Vagina (tissue), 2 donors: ENCODE measurements at regions not wholly inside any gene's neighbourhood (a gene's known extent, or its start where the extent isn't known, plus 50 kb on each side); places are given as distances from the start of the nearest gene placed in this dataset.

Source experiments
- POLR2AphosphoS5 ChIP-seq, 2 donors: sonication (generic); formaldehyde crosslinking; IDR thresholded peaks; one replicate each; pipeline ENCODE4 v1.9.0; 2017; ENCODE audit warnings: antibody characterized with exemption in 2 of 2, mild to moderate bottlenecking in 2 of 2, low read depth in 1 of 2; ENCODE audit not compliant: insufficient read depth in 1 of 2
- TF ChIP-seq, protein P1 (sequence below), 3 experiments: fragments of 450-650 bp in 2 of 3; fragments of 200-600 bp in 1 of 3; sonication (generic) in 1 of 3; IDR thresholded peaks; one replicate each; pipeline ENCODE4 v1.5.1; 2017 to 2019; ENCODE audit warnings: antibody characterized with exemption in 3 of 3, mild to moderate bottlenecking in 2 of 3, moderate library complexity in 2 of 3

DNA sequence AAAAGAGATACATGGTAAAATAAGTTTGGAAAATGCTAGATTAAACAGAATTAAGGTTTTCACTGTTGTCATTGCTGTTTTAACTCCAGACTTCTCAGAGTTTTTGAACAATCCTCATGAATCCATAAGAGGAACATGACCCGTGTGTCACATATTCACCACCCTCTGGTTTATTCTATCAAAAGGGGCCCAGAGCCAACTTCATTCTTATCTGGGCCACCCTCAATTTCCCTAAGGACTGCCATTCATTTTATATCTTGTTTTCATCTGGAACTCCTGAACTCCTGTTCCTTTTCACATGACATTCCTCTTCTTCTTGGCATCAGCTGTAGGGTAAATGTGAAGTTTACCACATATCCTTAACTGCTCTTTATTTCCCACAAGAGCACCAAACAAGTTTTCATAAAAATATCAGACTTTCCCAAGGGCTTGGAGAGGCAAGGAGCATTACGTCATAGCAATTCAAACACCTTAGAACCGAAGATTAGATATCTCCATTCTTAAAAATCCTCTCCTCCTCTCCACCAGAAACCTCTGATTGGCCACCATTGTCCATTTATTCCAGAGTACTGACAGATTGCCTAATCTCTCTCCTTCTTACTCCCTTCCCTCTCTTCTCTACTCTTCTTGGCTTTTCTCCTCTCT, 225.2 kb downstream of the SEC23A start:
- no peak for TF ChIP-seq POLR2AphosphoS5 (IDR thresholded peaks at IDR 0.05; ENCODE audit: insufficient read depth in 1 of 2, low read depth in 1 of 2)
- TF ChIP-seq, protein P1, sequence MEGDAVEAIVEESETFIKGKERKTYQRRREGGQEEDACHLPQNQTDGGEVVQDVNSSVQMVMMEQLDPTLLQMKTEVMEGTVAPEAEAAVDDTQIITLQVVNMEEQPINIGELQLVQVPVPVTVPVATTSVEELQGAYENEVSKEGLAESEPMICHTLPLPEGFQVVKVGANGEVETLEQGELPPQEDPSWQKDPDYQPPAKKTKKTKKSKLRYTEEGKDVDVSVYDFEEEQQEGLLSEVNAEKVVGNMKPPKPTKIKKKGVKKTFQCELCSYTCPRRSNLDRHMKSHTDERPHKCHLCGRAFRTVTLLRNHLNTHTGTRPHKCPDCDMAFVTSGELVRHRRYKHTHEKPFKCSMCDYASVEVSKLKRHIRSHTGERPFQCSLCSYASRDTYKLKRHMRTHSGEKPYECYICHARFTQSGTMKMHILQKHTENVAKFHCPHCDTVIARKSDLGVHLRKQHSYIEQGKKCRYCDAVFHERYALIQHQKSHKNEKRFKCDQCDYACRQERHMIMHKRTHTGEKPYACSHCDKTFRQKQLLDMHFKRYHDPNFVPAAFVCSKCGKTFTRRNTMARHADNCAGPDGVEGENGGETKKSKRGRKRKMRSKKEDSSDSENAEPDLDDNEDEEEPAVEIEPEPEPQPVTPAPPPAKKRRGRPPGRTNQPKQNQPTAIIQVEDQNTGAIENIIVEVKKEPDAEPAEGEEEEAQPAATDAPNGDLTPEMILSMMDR (IDR thresholded peaks at IDR 0.05): no peak
